Stimulated activated CD4-positive, alpha-beta T cell treated with anti-CD3 and anti-CD28 coated beads, Interleukin-15, amount 100 ng/mL, for 24 hours (primary cell): ENCODE measurements at regions not wholly inside any gene's neighbourhood (a gene's known extent, or its start where the extent isn't known, plus 50 kb on each side); places are given as distances from the start of the nearest gene placed in this dataset.
"Not testable (repeated sequence)": the region's sequence is repeated elsewhere in the genome, so short reads cannot be mapped to it uniquely, and the experiment has no call there.

Experiments
- DNase-seq: peaks from one replicate; pipeline ENCODE4 v3.0.0-alpha.2; 2020

DNA sequence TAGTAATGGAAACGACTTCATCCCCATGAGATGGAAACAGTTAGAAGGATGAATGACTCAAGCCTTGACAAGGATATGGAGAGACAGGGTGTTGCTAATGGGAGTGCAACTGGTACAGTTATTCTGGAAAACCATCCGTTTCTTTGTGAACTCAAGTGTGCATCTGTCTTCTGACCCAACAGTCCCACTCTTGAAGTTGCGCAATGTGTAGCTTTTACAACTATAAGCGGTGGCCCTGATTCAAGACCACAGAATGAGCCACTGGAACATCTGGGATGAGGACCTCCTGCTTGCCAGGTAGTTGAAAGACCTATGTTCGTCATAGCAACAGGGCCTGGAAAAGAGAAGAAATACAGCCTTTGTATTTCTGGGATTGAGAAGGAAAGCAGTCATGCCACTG lies 115.8 kb upstream of the GMDS start:
- DNase-seq, result no peak

DNA sequence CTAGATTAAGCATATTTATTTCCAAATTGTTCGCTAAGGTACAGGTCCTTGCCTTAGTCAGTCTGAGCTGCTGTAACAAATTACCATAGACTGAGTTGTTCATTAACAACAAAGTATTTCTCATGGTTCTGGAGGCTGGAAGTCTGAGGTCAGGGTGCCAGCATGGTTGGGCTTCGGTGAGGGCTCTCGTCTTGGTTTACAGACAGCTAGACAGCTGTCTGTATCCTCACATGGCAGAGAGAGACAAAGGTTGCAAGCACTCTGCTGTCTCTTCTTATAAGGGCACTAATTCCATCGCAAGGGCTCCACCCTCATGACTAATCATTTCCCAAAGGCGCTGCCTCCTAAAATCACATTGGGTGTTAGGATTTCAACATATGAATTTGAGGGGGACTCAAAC lies 115.3 kb upstream of the GMDS start:
- DNase-seq, result no peak

DNA sequence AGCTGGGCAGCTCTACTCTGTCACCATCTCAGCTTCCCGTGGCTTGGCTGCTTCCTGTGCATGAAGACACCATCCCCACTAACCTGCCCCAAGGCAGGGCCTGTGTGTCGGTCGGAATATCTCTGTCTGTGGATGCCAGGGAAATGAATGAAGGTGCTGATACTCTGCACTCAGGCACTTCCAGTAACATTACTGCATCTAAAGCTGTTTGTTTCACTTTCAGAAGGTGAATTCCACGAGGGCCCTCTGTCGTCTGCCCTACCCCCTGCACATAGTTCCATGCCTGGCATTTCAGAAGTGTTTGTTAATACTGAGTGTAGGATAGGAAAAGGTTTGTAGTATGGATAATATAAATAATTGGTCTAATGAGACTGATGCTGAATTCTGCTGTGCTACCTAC lies 114.7 kb upstream of the GMDS start:
- DNase-seq, result no peak

DNA sequence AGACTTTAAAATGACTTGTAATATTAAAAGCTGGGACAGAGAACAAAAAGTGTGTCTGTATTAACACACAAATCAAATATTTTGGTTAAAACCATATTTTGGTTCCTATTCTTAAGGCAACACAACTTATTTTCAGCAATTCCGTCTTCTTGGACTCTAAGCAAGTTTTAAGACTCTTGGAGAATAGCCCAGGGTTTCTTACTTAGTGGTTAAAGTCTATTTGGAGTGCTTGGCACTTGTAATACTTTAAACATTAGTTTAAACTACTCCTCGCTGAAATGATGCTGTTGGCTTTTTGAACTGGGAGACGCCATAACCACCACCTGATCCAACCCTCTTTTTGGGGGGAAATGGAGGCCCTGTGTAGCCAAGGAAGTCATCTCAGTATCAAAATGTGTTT lies 109.7 kb upstream of the GMDS start:
- DNase-seq, result no peak

DNA sequence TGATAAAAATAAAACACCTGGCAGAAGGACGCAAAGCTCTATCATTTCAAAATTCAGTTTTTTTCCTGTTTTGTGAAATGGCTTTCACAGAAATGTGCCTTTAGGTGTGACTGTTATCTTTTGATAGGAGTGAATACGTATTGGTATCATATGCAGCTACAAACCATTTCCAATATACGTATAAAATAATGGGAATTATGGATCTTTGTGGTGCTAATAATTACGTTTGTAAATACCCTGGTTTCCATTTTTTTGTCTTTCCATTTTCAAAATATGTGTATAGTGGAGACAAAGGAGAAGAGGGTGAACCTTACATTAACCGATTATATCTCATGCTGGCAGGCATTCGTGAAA lies 108.7 kb upstream of the GMDS start:
- DNase-seq, result no peak

DNA sequence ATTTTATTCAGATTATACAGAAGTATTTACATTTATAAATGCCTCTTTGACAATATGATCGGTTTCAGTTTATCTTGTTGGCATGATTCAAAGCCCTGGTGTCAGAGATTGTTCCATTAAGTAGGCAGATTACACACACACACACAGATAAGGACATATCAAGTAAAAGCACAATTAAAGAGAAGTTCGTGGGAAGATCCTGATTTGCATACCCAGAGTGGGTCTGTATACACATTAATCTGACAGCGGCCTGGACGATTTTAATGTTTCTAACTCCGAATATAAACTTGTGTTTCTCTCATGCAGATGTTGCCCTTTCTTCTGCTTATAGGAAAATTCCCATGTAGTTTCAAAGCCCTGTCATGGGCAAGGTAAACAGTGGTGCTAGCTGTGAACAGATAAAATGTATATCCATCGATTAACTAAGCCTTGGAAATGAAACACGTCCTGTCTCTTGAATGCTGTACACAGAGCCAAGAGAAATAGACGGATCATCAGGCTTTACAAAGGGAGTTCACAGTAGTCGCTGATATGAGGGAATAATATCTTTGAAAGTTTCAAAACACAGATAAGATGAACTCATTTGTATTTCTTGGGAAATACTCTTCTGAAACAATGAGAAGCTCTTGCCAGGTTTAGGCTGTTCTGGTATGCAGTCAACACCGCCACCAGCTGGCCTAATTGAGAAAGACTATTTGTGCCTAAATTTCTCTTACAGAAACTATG lies 108.2 kb upstream of the GMDS start:
- DNase-seq, result peak; percentile 69

DNA sequence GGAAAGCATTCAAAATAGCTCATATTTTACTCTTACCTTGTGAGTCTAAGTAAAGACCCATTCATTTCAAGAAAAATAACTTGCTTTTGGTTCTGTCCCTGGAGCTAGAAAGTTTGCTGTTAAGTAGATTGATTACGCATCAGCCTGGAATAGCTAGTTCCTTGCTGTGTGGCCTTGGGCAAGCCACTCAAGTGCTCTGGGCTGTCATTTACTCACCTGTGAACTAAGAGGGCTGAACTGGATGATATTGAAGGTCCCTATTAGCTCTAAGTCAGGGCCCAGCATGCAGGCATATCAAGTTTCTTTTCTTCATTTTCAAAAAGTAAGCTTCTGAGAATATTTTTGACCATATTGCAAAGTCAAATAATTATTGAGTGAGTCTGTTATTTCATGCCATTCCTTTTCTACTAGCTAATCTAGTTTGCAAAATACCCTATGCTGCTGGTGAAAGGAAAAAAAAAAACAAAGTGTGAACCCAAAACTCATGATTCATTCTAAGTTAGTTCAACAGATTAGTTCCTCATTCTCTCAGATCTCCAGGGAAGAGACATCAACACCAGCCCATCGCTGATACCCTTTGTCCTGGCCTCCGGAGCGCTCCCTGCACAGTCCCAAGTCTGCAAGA lies 106.5 kb upstream of the GMDS start:
- DNase-seq, result no peak

DNA sequence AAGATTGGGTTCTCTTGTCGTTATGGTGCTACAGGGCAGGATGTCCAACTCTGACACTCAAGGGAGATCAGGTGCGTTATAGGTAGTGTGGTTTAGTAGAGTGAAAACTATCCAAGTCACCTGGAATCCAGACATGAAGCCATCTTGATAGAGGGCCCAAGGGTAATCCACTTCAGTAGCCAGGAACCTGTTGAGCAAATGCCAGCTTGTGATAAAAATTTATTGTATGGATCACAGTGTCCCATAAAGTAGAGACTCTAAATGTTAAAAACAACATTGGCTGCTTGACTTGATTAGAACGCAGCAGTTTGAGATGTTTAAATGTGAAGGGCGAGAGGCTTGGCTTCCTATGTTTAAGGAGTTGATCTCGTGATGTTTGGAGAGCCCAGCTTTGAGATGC lies 105.7 kb upstream of the GMDS start:
- DNase-seq, result no peak

DNA sequence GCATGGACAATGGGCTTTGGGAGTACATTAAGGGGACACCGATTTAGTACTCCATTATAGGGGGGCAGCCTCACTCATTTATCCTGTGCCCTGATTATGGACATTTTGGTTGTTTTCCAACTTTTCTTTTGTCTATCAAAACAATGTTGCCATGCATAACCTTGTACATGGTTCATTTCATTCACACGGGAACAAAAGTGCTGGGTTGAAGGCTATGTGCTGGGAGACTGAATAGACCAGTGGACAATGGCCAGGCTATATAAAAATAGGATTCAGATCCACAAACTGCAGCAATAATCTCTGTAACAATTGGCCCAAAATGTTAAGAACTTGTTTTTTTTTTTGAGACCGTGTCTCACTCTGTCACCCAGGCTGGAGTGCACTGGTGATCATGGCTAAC lies 100.7 kb upstream of the GMDS start:
- no peak for DNase-seq

DNA sequence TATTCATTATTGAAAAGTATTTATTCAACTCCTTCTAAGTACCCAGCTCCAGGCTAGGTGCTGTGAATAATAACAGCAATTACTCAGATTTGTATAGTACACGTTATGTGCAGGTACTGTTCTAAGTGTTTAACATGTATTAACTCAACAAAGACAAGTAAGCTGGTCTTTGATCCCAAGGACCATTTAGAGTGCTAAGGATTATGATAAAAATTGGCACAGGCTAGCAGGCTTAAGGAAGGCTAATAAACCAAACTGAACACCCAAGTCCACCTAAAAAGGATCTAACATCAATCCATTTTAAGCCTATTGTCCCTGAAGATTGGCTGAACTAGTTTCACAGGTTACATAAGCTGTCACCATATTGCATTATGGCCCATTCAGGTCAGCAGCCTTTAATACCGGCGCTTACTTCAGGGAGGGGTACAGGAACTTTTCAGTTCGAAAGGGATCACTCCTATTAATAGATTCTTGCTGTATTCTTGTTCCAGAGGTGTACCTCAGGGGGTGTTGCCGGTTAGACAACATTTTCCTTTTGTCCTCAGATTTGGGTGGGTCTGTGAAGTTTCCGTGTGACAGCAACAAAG lies 99.0 kb upstream of the GMDS start:
- DNase-seq, result no peak

DNA sequence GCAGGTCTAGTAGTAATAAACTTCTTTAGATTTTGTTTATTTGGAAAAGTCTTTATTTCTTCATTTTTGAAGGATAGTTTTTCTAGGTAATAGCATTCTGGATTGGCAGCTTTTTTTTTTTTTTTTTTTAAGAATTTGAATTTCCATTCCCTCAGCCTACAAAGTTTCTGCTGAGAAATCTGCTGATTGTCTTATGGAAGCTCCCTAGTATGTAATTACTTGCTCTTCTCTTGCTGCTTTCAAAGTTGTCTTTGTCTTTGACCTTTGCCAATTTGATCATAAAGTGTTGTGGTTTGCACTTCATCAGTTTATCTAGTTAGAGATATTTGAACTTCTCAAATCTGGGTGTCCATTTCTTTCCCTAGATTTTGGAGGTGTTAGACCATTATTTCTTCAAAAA lies 82.2 kb upstream of the GMDS start:
- DNase-seq, result no peak

DNA sequence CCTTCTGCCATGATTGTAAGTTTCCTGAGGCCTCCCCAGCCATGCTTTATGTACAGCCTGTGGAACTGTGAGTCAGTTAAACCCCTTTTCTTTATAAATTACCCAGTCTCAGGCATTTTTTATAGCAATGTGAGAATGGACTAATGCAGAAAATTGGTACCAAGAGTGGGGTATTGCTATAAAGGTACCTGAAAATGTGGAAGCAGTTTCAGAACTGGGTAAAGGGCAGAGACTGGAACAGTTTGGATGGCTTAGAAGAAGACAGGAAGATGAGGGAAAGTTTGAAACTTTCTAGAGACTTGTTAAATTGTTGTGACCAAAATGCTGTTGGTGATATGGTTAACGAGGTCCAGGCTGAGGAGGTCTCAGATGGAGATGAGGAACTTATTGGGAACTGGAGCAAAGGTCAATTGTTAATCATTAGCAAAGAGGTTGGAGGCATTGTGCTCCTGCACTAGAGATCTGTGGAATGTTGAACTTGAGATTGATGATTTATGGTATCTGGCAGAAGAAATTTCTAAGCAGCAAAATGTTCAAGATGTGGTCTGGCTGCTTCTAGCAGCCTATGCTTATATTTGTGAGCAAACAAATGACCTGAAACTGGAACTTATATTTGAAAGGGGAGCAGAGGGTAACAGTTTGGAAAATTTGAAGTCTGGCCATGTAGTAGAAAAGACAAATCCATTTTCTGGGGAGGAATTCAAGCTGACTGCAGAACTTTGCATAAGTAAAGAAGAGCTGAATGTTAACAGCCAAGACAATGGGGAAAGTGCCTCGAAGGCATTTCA lies 79.0 kb upstream of the GMDS start:
- no peak for DNase-seq

DNA sequence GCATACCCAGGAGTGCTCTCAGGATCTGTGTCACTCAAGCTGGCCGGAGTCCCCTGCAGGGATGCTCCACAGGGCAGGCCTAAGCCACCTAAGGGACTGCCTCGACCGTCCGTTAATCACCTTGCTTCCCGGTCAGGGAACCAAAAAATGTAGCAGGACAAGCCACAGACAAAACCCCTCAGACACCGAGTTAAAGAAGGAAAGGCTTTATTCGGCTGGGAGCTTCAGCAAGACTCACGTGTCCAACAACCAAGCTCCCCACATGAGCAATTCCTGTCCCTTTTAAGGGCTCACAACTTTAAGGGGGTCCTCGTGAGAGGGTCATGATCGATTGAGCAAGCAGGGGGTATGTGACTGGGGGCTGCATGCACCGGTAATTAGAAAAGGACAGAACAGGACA lies 72.1 kb upstream of the GMDS start:
- not testable (repeated sequence) for DNase-seq

DNA sequence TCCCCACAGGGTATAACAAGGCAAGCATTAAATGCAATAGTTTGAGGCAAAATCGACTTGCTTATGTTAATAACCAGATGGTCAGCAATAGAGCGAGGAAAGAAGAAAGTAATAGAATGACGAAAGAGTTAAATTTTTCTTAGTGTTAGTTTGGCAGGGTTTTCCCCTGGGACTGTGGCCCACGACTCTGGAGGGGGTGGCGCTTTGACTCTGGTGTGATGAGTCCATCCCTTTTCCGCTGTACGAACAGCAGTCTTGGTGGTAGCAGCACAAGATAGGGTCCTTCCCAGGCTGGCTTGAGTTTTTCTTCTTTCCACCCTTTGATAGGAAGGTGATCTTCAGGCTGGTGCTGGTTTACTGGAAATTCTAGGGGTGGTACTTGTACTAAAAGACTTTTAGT lies 69.2 kb upstream of the GMDS start:
- no peak for DNase-seq

DNA sequence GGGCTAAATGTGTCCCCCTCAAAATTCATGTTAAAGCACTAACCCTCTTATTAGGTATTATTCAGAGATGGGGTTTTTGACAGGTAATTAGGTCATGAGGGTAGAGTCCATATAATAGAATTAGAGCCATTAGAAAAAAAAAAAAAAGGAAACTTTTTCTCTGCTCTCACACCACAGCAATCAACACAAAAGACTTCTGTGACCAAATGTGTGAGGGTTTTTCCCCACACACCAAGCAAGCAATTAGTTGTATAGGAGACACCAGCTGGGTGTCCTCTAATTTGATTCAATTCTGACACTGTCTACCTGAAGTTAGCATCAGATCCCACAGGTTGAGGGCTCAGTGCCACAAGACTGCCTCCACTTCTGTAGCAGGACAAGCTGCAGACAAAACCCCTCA lies 64.6 kb upstream of the GMDS start:
- DNase-seq, result no peak

DNA sequence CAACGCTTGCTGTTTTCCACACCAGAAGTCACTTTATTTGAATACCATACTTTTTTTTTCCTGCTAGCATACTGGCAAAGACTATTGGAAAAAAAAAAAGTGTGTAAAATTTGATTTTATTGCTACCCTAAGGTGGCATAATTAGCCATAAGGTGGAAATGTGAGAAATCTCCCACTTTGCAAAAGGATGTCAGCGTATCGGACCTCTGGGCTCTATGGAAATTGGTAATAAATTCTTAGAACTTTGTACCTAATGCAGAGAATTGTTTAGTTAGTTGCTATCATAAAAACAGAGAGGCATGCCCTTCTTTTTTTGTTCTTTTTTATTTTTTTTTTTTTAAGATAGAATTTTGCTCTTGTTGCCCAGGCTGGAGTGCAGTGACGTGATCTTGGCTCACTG lies 63.7 kb upstream of the GMDS start:
- DNase-seq, result no peak

DNA sequence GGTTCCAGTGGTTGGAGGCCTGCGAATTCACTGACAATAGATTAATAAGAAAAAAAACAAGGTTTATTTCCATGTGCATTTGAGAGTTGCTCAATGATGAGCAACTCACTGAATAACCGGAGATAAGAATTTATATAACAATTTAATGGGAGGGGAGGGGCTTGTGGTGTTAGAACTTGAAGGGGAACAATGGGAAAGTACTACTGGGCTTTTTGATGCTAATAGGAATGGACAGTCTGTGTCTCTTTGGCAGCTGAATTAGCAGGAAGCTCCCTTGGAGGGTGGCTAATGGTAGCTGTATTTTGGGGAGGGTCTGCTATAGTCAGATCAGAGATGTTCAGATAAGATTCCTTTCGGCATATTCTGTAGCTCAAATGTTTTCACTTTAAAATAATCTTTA lies 62.4 kb upstream of the GMDS start:
- no peak for DNase-seq

DNA sequence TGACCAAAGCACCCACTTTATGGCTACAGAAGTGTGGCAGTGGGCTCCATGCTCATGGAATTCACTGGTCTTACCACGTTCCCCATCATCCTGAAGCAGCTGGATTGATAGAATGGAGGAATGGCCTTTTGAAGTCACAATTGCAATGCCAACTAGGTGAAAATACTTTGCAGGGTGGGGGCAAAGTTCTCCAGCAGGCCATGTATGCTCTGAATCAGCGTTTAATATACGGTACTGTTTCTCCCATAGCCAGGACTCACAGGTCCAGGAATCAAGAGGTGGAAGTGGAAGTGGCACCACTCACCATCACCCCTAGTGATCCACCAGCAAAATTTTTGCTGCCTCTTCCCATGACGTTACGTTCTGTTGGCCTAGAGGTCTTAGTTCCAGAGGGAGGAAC lies 60.5 kb upstream of the GMDS start:
- no peak for DNase-seq

DNA sequence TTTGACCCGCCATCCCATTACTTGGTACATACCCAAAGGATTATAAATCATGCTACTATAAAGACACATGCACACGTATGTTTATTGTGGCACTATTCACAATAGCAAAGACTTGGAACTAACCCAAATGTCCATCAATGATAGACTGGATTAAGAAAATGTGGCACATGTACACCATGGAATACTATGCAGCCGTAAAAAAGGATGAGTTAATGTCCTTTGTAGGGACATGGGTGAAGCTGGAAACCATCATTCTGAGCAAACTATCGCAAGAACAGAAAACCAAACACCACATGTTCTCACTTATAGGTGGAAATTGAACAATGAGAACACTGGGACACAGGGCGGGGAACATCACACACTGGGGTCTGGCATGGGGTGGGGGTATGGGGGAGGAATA lies 57.1 kb upstream of the GMDS start:
- not testable (repeated sequence) for DNase-seq

DNA sequence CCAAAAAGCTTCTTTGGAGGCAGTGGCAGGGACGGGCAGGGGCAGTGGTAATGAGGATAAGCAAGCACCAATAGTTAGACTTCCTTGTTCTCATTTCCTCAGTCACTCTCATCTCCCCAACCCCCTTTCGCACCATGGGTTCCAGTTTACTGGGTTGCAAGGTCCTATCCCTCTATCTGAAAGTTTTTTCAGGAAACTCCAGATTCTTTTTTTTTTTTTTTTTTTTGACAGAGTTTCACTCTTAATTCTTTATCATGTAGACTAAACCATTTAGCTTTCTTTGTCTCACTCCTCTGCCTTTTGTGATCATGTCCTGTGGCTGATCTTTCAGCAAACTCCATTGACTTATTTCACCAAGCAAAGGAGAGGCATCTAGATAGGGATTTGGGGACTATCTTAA lies 51.4 kb upstream of the GMDS start:
- DNase-seq, result no peak
